ENCODE measurements at regions not wholly inside any gene's neighbourhood (a gene's known extent, or its start where the extent isn't known, plus 50 kb on each side); places are given as distances from the start of the nearest gene placed in this dataset.

DNA sequence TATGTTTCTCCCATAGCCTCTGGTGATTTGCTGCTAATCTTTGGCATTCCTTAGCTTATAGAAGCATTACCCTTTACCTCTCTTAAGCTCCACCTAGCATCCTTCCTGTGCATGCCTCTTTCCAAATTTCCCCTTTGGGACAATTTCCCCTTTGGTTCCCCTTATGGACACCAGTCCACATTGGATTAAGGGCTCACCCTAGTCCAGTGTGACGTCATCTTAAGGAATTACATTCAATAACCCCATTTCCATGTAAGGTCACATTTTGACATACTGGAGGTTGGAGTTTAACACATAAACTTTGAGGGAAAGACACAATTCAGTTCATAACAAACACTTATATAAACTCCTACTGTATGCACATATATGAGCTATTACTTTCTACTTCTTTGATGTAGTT is 916.6 kb downstream of the SLC4A3 start:
- TF ChIP-seq, protein P1, sequence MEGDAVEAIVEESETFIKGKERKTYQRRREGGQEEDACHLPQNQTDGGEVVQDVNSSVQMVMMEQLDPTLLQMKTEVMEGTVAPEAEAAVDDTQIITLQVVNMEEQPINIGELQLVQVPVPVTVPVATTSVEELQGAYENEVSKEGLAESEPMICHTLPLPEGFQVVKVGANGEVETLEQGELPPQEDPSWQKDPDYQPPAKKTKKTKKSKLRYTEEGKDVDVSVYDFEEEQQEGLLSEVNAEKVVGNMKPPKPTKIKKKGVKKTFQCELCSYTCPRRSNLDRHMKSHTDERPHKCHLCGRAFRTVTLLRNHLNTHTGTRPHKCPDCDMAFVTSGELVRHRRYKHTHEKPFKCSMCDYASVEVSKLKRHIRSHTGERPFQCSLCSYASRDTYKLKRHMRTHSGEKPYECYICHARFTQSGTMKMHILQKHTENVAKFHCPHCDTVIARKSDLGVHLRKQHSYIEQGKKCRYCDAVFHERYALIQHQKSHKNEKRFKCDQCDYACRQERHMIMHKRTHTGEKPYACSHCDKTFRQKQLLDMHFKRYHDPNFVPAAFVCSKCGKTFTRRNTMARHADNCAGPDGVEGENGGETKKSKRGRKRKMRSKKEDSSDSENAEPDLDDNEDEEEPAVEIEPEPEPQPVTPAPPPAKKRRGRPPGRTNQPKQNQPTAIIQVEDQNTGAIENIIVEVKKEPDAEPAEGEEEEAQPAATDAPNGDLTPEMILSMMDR (IDR thresholded peaks at IDR 0.05; ENCODE audit: borderline replicate concordance) = no peak
- H3K27ac ChIP-seq (replicated peaks) = no peak overlapping the region
- no peaks in the 10 kb centered on the region for H3K27me3 ChIP-seq (ENCODE audit: low read depth)
- no peaks in the 10 kb centered on the region for H3K4me1 ChIP-seq
- H3K4me3 ChIP-seq = no peak overlapping the region
- peaks cover 18% of the 10 kb centered on the region for H3K9me3 ChIP-seq (replicated peaks)
- intact Hi-C loops (cut with micrococcal nuclease) = no loop called here
- no peaks in the 10 kb centered on the region for H3K36me3 ChIP-seq
- DNase-seq = no peak

DNA sequence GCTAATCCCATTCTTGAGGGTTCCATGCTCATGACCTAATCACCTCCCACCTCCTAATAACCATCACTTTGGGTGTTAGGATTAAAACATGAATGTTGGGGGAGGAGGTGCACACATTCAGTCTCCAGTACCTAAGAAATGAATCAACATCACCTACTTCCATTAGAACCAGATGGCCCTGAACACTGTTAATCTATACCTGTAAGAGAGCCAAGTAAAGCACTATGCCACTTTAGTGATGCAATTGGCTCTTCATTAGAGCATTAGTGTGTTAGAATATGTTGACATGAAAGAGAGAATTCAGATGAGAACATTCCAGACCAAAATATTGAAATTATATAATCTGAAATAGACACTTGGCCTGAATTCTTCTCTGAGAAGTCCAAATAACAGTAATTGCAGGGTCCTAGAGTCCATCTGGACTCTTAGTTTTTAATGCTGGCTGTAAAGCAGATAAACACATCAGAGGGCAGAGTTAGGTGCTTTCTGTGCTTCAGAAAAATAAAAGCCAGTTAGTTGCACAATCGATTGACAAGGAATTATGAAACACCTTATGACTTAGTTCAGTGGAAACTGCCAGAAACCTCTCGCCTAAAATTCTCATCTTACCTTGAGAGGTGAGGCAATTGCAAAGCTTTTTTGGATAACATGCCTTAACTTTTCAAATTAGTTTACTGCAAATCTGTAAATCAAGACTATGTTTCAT is 923.7 kb downstream of the SLC4A3 start:
- TF ChIP-seq, protein P1 (IDR thresholded peaks at IDR 0.05; ENCODE audit: borderline replicate concordance) = no peak
- no peak for DNase-seq
- no peak overlapping the region for H3K27ac ChIP-seq (replicated peaks)
- no peaks in the 10 kb centered on the region for H3K27me3 ChIP-seq (ENCODE audit: low read depth)
- no peaks in the 10 kb centered on the region for H3K36me3 ChIP-seq
- no peaks in the 10 kb centered on the region for H3K4me1 ChIP-seq
- H3K4me3 ChIP-seq = no peak overlapping the region
- H3K9me3 ChIP-seq (replicated peaks) = no peaks in the 10 kb centered on the region
- intact Hi-C loops (cut with micrococcal nuclease) = no loop called here

DNA sequence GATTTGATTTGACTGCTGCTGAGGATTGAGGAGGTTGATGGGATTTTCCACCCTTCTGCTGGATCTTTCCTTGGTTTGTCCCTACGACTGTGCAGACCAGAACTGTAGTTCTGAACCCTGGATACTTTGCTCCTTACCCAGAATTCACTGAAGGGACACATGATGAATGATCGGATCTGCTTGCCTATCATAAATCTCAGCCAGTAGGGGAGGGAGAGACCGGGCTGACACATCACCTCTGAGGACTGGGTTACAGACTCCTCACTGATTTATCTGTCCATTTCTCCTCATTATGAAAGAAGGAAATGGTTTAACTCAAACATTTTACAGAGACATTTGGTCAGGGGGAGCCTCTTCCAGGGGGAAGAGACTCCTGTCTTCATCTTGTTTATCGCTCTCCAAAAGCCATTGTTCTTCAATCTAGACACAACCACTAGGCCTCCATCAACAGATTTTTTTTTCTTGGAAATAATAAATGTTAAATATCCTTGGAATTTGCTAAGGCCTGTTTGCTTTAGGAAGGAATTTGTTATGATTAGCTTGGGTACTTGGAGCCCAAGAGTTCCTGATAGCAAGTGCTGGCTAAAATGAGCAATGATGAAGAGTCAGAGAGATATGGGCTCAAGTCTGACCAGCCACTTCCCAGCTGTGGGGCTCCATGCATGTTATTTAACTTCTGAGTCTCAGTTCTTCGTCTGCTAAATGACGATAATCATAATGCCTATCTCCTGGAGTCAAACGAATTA is 925.5 kb downstream of the SLC4A3 start:
- Histone ChIP-seq H3K4me3 (no peak overlapping the region), H3K4me1 (no peaks in the 10 kb centered on the region), H3K27me3 (ENCODE audit: low read depth) (no peaks in the 10 kb centered on the region), H3K9me3 (replicated peaks) (no peaks in the 10 kb centered on the region), H3K36me3 (no peaks in the 10 kb centered on the region), H3K27ac (replicated peaks) (no peak overlapping the region)
- no peak for DNase-seq
- TF ChIP-seq, protein P1 (IDR thresholded peaks at IDR 0.05; ENCODE audit: borderline replicate concordance) = no peak
- intact Hi-C loops (cut with micrococcal nuclease) = no loop called here

DNA sequence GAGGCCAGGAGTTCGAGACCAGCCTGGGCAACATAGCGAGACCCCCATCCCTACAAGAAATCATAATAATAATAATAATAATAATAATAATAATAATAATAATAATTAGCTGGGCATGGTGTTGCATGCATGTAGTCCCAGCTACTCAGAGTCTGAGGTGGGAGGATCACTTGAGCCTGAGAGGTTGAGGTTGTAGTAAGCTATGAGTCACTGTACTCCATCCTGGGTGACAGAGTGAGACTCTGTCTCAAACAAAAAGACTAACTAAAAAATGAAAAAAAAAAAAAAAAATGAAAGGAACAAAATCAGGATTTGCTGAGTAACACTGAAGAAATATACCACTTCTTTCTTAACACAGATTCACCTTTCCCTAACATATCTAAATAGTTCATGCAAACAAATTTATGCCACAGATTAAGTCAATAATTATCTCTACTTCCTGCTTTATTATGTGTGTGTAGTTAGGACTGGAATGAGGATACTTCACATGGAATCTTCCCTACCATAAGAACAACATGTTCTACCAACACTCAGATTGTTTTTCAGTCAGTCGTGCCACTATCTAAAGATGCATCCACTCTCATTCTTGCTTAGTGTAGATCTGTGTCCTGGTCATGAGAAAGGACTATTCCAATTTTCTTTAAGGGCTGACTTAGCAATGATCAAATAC is 928.7 kb downstream of the SLC4A3 start:
- DNase-seq = no peak
- intact Hi-C loops (cut with micrococcal nuclease) = no loop called here
- Histone ChIP-seq H3K9me3 (replicated peaks) (no peaks in the 10 kb centered on the region), H3K27me3 (ENCODE audit: low read depth) (no peaks in the 10 kb centered on the region), H3K4me3 (no peak overlapping the region), H3K27ac (replicated peaks) (no peak overlapping the region), H3K4me1 (no peaks in the 10 kb centered on the region), H3K36me3 (no peaks in the 10 kb centered on the region)
- TF ChIP-seq, protein P1 (IDR thresholded peaks at IDR 0.05; ENCODE audit: borderline replicate concordance) = no peak

DNA sequence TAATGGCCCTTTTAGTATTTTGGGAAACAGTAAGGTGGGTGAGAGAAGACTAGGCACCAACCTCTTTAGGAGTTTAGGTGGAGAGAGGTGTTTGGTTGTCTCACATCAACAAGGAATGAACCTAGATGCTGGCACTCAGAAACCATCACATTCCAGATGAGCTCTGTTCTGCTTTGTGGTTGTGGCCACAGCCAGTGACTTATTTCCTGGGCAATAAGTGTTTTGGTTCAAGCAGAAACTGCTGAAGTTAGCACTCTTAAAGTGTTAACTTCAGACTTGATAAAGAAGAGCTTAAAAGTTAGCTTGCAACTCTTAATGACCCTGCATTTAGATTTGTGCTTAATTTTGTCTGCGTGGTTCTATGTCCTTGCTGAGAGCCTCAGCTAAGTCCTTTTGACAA is 929.2 kb downstream of the SLC4A3 start:
- intact Hi-C loops (cut with micrococcal nuclease) = no loop called here
- no peak overlapping the region for H3K4me3 ChIP-seq
- no peak overlapping the region for H3K27ac ChIP-seq (replicated peaks)
- TF ChIP-seq, protein P1 (IDR thresholded peaks at IDR 0.05; ENCODE audit: borderline replicate concordance) = no peak
- H3K36me3 ChIP-seq = no peaks in the 10 kb centered on the region
- H3K4me1 ChIP-seq = no peaks in the 10 kb centered on the region
- no peaks in the 10 kb centered on the region for H3K9me3 ChIP-seq (replicated peaks)
- DNase-seq = no peak
- H3K27me3 ChIP-seq (ENCODE audit: low read depth) = no peaks in the 10 kb centered on the region
